ENCODE measurements at regions not wholly inside any gene's neighbourhood (a gene's known extent, or its start where the extent isn't known, plus 50 kb on each side); places are given as distances from the start of the nearest gene placed in this dataset.
"Not testable (repeated sequence)": the region's sequence is repeated elsewhere in the genome, so short reads cannot be mapped to it uniquely, and the experiment has no call there.

GRCh38 chr2:67159929-67160328 is 237.2 kb upstream of the ETAA1 start:
- TF ChIP-seq, protein P1, sequence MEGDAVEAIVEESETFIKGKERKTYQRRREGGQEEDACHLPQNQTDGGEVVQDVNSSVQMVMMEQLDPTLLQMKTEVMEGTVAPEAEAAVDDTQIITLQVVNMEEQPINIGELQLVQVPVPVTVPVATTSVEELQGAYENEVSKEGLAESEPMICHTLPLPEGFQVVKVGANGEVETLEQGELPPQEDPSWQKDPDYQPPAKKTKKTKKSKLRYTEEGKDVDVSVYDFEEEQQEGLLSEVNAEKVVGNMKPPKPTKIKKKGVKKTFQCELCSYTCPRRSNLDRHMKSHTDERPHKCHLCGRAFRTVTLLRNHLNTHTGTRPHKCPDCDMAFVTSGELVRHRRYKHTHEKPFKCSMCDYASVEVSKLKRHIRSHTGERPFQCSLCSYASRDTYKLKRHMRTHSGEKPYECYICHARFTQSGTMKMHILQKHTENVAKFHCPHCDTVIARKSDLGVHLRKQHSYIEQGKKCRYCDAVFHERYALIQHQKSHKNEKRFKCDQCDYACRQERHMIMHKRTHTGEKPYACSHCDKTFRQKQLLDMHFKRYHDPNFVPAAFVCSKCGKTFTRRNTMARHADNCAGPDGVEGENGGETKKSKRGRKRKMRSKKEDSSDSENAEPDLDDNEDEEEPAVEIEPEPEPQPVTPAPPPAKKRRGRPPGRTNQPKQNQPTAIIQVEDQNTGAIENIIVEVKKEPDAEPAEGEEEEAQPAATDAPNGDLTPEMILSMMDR (IDR thresholded peaks at IDR 0.05; ENCODE audit: insufficient read depth, low read depth, low read length, missing control alignments), result no peak
- peak; percentile 13 for DNase-seq (ENCODE audit: low read depth)

GRCh38 chr2:67164771-67165522 is 232.2 kb upstream of the ETAA1 start:
- DNase-seq (ENCODE audit: low read depth), result no peak
- TF ChIP-seq, protein P1 (IDR thresholded peaks at IDR 0.05; ENCODE audit: insufficient read depth, low read depth, low read length, missing control alignments), result no peak
- no peak overlapping the region for H3K4me3 ChIP-seq (ENCODE audit: low read length)

More at GRCh38 chr2:67159929-67160328, 237.2 kb upstream of the ETAA1 start:
- no peak overlapping the region for H3K4me3 ChIP-seq (ENCODE audit: low read length)

GRCh38 chr2:67165523-67165990 is 231.6 kb upstream of the ETAA1 start:
- no peak overlapping the region for H3K4me3 ChIP-seq (ENCODE audit: low read length)
- TF ChIP-seq, protein P1 (IDR thresholded peaks at IDR 0.05; ENCODE audit: insufficient read depth, low read depth, low read length, missing control alignments), result no peak
- DNase-seq (ENCODE audit: low read depth), result no peak

DNA sequence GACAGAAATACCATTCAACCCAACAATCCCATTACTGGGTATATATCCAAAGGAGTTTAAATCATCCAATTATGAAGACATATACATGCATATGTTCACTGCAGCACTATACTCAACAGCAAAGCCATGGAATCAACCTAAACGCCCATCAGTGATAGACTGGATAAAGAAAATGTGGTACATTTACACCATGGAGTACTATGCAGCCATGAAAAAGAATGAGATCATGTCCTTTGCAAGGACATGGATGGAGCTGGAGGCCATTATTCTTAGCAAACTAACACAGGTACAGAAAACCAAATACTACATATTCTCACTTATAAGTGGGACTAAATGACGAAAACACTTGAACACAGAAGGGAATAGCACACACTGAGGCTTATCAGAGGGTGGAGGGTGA is 230.6 kb upstream of the ETAA1 start:
- not testable (repeated sequence) for DNase-seq (ENCODE audit: low read depth); H3K4me3 ChIP-seq (ENCODE audit: low read length)

DNA sequence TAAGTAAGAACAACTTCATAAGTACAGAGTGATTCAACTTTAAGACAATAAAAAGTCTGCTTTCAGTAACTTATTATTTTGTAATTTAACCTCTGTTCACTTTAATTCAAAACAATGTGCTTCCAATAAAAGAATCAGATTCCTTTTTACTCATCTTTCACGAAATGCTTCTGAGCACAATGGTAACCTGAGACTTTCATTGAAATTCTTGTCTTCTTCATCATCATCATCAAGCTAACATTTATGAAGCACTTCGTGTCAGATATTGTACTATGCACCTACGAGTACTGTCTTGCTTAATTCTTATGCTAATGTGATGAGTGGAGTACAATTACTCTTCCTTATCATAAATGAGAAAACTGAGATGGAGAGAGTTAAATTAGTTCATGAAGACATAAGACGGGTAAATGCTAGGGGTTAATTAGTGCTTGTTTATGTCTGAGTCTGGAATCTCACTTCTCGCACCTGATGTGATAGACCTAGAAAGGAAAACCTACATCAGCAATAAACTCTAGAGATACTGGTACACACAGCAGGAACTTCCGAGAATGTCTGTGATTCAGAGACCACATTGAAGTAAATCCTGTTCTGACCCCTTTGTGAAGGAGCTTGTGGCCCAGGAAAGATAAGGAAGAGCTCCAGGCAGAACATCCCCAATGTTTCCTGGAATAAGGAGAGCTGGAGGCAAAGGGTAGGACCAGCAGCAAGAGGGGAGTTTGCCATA is 227.6 kb upstream of the ETAA1 start:
- DNase-seq (ENCODE audit: low read depth), result peak; percentile 63
- no peak overlapping the region for H3K4me3 ChIP-seq (ENCODE audit: low read length)
- TF ChIP-seq, protein P1 (IDR thresholded peaks at IDR 0.05; ENCODE audit: insufficient read depth, low read depth, low read length, missing control alignments), result no peak

DNA sequence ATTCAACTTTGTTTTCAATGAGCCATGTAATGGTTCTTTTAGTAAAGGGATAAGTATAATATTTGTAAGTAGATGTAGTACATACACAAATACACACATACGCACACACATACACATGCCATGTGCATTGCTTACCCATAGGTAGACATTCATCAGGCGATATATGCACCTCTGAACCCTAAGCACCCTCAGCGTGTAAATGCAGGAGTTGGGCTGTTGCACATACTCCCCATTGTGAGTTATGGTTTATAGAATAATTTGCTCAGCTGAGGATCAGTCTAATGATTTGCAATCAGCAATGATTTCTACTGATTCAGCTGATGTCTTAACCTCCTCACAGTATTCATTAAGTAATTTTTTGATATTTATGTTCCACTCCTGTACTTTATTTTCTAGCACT is 217.6 kb upstream of the ETAA1 start:
- no peak overlapping the region for H3K4me3 ChIP-seq (ENCODE audit: low read length)
- no peak for DNase-seq (ENCODE audit: low read depth)
- TF ChIP-seq, protein P1 (IDR thresholded peaks at IDR 0.05; ENCODE audit: insufficient read depth, low read depth, low read length, missing control alignments), result no peak

GRCh38 chr2:67180841-67181240 is 216.3 kb upstream of the ETAA1 start:
- TF ChIP-seq, protein P1 (IDR thresholded peaks at IDR 0.05; ENCODE audit: insufficient read depth, low read depth, low read length, missing control alignments), result no peak
- DNase-seq (ENCODE audit: low read depth), result no peak
- H3K4me3 ChIP-seq (ENCODE audit: low read length), result no peak overlapping the region
